AG10803 (cell line): ENCODE measurements at regions not wholly inside any gene's neighbourhood (a gene's known extent, or its start where the extent isn't known, plus 50 kb on each side); places are given as distances from the start of the nearest gene placed in this dataset.

Experiments used
- DNase-seq: peaks from one replicate; pipeline ENCODE4 v3.0.0; 2010; ENCODE audit warnings: low read depth
- H3K4me3 ChIP-seq: 2 replicates; pipeline ENCODE4 v1.5.1; 2011; ENCODE audit warnings: mild to moderate bottlenecking, low read length, control low read depth
- TF ChIP-seq, protein P1 (sequence below): conservative IDR thresholded peaks from 2 replicates; pipeline ENCODE4 v1.5.1; 2011; ENCODE audit warnings: mild to moderate bottlenecking, low read length, control low read depth, inconsistent platforms

DNA sequence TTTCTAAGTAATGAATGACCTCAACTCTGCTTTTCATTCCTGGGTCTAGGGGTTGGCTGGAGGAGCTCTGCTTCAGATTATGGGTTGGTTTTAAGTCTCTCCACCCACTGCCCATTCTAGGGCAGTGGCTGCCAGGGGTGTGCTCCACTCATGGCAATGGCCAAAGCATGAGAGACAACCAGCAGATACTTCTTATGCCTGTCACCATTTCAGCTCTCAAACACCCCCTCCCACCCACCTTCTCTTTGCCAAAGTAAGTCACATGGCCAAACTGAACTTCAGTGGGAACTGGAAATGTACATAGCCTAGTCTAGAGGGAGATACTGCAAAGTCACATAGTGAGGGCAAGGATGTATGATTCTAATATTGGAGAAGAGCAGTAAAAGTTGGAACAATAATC lies 285.3 kb downstream of the RPLP1 start:
- TF ChIP-seq, protein P1, sequence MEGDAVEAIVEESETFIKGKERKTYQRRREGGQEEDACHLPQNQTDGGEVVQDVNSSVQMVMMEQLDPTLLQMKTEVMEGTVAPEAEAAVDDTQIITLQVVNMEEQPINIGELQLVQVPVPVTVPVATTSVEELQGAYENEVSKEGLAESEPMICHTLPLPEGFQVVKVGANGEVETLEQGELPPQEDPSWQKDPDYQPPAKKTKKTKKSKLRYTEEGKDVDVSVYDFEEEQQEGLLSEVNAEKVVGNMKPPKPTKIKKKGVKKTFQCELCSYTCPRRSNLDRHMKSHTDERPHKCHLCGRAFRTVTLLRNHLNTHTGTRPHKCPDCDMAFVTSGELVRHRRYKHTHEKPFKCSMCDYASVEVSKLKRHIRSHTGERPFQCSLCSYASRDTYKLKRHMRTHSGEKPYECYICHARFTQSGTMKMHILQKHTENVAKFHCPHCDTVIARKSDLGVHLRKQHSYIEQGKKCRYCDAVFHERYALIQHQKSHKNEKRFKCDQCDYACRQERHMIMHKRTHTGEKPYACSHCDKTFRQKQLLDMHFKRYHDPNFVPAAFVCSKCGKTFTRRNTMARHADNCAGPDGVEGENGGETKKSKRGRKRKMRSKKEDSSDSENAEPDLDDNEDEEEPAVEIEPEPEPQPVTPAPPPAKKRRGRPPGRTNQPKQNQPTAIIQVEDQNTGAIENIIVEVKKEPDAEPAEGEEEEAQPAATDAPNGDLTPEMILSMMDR, result no peak
- no peak overlapping the region for H3K4me3 ChIP-seq
- DNase-seq, result no peak

DNA sequence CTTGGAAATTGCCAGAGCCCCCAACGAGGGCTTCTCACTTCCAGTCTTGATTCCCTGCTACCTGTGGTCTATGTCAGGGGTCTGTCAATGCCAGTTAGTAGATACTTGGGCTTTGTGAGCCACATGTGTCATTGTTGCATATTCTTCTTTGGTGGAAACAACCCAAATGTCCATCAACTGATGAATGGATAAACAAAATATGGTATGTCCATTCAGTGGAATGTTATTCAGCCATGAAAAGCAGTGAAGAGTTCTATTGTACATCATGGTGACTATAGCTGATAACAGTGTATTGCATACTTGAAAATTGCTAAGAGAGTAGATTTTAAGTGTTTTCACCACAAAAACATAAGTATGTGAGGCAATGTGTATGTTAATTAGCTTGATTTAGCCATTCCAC lies 288.1 kb downstream of the RPLP1 start:
- H3K4me3 ChIP-seq, result no peak overlapping the region
- DNase-seq, result no peak
- TF ChIP-seq, protein P1, result no peak

DNA sequence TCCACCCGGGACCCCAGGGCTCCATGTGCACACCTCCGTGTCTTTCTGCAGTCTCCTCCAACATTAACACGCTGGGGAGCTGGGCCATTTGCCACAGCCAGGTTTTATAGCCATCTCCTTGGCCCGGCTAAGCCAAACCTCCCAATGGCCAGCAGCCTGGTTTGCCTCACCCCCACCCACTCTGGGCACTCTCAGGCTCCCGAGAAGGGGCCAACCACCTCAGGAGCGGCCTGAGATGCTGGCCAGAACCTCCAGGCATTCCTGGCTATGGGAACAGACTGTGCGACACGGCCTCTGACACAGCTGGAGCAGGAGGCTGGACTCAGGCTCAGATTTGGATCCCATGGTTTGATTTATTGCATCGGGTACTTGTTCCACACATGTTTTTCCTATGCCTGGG lies 289.7 kb downstream of the RPLP1 start:
- TF ChIP-seq, protein P1, result no peak
- no peak overlapping the region for H3K4me3 ChIP-seq
- DNase-seq, result peak; percentile 24

DNA sequence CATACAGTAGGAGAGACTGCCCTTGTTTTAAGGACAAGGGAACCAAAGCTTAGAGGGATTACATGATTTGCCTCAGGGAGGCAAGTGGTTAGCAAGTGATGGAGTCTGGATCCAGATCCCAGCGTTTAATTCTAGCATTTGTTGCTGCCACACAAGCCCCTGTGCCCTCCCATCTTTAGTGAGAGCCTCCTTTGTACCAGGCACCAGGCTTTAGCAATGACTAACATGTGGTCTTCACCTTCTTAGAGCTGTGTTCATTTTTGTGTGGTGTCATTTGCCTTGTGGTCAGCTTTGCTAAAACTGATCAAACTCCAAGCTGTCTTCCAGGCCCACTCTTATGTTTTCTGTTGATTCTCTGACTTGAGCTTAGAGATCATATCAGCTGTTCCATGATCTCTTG lies 290.5 kb downstream of the RPLP1 start:
- H3K4me3 ChIP-seq, result no peak overlapping the region
- DNase-seq, result no peak
- TF ChIP-seq, protein P1, result no peak

DNA sequence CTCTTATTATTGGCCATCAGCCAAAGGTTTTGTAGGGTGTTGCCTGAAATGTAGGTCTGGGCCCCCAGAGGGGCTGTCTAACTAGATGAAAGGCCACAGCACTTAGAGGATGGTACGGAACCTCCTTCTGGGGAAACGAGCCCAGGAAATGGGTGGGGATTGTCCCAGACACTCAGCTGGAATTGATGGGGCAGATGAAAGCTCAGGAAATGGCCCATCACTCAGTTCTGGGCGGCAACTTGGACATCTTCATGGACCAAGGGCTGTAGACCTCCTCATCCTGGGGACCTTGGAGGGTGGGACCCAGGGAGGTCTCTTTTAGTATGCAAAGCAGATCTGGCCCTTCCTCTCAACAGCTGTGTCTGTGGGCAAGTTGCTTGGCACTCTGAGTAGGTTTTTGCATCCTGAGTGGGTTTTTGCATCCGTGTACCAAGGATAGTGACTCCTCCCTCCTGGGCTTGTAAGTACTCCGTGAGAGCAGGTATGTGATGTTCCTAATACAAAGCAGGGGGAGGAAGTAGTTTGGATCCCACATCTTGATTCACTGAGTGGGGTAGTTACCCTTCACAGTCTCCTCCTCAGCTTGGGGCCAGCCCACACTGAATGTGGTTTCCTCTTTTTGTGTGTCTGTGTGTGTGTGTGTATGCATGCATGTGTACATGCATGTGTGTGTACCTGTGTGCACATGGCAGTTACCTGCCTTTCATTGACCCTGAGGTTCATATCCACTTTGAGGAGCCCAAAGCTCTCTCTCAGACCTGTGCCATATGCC lies 292.0 kb downstream of the RPLP1 start:
- H3K4me3 ChIP-seq, result no peak overlapping the region
- TF ChIP-seq, protein P1, result no peak
- DNase-seq, result no peak

DNA sequence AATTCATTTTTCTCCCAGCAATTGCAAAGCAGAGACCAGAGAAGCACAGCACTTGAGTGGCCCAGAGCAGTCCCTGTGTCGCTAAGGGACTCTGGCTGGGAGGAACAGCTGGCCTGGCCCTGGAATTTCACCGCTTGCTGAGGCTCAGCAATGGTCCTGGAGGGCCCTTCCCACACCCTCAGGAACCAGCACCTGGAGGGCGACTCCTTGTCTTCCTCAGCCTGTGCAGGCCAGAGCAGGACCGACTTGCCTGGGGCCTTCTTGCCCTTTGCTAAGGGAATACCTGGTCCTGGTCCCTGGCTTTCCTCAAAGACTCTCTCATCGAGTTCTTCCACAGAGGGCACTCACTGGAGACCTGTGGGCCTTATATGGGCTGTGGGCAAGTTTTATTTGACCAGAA lies 294.6 kb downstream of the RPLP1 start:
- no peak for DNase-seq
- TF ChIP-seq, protein P1, result no peak

DNA sequence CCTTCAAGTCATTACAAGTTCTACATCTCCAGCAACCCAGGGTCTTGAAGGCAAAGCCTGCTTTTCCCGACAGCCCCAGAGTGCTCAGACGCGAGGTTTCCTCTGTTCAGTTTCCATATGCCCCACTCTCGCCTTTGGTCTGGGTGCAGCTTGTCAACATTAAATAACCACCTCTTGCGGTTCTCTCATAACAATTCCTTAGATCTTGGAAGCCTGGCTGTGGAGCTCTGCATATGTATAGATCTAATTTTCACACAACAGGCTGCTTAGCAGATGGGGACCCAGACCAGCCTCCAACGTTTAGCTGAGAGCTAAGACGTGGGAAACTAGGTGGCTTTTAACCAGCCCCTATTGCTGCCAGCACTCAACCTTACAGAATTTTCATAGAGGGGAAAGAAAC lies 295.5 kb downstream of the RPLP1 start:
- TF ChIP-seq, protein P1, result no peak
- no peak overlapping the region for H3K4me3 ChIP-seq
- no peak for DNase-seq

More for the DNA sequence above, 294.6 kb downstream of the RPLP1 start:
- H3K4me3 ChIP-seq, result no peak overlapping the region
